Aorta (tissue), 5 donors: ENCODE measurements at regions not wholly inside any gene's neighbourhood (a gene's known extent, or its start where the extent isn't known, plus 50 kb on each side); places are given as distances from the start of the nearest gene placed in this dataset.
A peak's percentile ranks its signal among the peaks of the same experiment; 100 is the strongest.

ENCODE experiments used
- ATAC-seq: fragments of 200-7000 bp; cut with Tn5 transposase; one replicate; pipeline ENCODE4 v1.9.1; 2022; ENCODE audit warnings: moderate library complexity; ENCODE audit not compliant: low FRiP score
- DNase-seq, 2 donors: peaks; one replicate each; pipeline ENCODE4 v3.0.0-alpha.2; 2020
- H3K27ac ChIP-seq, 2 donors: one replicate each; pipeline ENCODE4 v1.5.1; 2013; ENCODE audit warnings: low read length in 2 of 2, mild to moderate bottlenecking in 2 of 2, moderate library complexity in 2 of 2, control low read depth in 1 of 2, inconsistent platforms in 1 of 2, low read depth in 1 of 2
- H3K27me3 ChIP-seq, 2 donors: one replicate each; pipeline ENCODE4 v1.6.1; 2013; ENCODE audit warnings: control low read depth in 1 of 2, low read length in 1 of 2, mild to moderate bottlenecking in 1 of 2, moderate library complexity in 1 of 2; ENCODE audit not compliant: insufficient read depth in 2 of 2, control insufficient read depth in 1 of 2
- H3K36me3 ChIP-seq, 2 donors: one replicate each; pipeline ENCODE4 v1.6.1; 2013; ENCODE audit warnings: control low read depth in 1 of 2, low read length in 1 of 2, mild to moderate bottlenecking in 1 of 2; ENCODE audit not compliant: insufficient read depth in 2 of 2, control insufficient read depth in 1 of 2
- H3K4me1 ChIP-seq, 2 donors: one replicate each; pipeline ENCODE4 v1.6.1; 2013; ENCODE audit warnings: low read length in 2 of 2, control low read depth in 1 of 2, mild to moderate bottlenecking in 1 of 2, moderate library complexity in 1 of 2; ENCODE audit not compliant: insufficient read depth in 2 of 2, control insufficient read depth in 1 of 2
- H3K4me3 ChIP-seq, 2 donors: one replicate each; pipeline ENCODE4 v1.5.1; 2013; ENCODE audit warnings: low read length in 2 of 2, control low read depth in 1 of 2, mild to moderate bottlenecking in 1 of 2
- H3K9me3 ChIP-seq: one replicate; pipeline ENCODE4 v1.6.1; 2013; ENCODE audit warnings: mild to moderate bottlenecking, low read length; ENCODE audit not compliant: control insufficient read depth
- WGBS, 2 donors: extraction: QIAGEN DNeasy Blood & Tissue Kit; methylation state at CpG; one replicate each; pipeline ENCODE4 v1.1.7; 2013; 5-methylcytosine and 5-hydroxymethylcytosine counted together
- intact Hi-C, 2 donors: fragments of 100-400 bp; cut with DNase I; formaldehyde crosslinking; loops; one replicate each; pipeline versions ENCODE4 v1.14.2 to v1.15.0; 2022
- donor health status: healthy with polysubstance abuse.
- donor health status: Bipolar disorder and iron deficiency.
- donor health status: DM: no; HTN: no; CAD: no.
- donor health status: DM: no; HTN: no; CAD: no.
- donor health status: DM: yes; HTN: yes; CAD: no.

- no peak for DNase-seq
- no peaks in the 10 kb centered on the region for H3K36me3 ChIP-seq
- 70 to 72% methylated on average over 5 of the region's 5 CpGs for WGBS, 2 donors
- intact Hi-C loops, result no loop called here
- no peak overlapping the region for H3K27ac ChIP-seq
- ATAC-seq, result no peak
- H3K27me3 ChIP-seq, result no peaks in the 10 kb centered on the region
- no peak overlapping the region for H3K4me3 ChIP-seq
- peaks cover 0 to 3% of the 10 kb centered on the region in 2 donors for H3K4me1 ChIP-seq
- no peaks in the 10 kb centered on the region for H3K9me3 ChIP-seq
These were observed 52.7 kb upstream of the PELI1 start for GRCh38 chr2:64196963-64197362.

- intact Hi-C loops, result no loop called here
These were observed 56.9 kb upstream of the PELI1 start for GRCh38 chr2:64201151-64201550.

GRCh38 chr2:64202206-64202845, 58.1 kb upstream of the PELI1 start:
- peaks cover 0 to 5% of the 10 kb centered on the region in 2 donors for H3K4me1 ChIP-seq
- intact Hi-C loops, result no loop called here
- DNase-seq (no peak), ATAC-seq (no peak)
- H3K27me3 ChIP-seq, result no peaks in the 10 kb centered on the region
- H3K4me3 ChIP-seq, result no peak overlapping the region
- H3K36me3 ChIP-seq, result no peaks in the 10 kb centered on the region
- 38 to 39% methylated on average over 4 of the region's 4 CpGs for WGBS, 2 donors
- peak overlapping the region in 1 of 2 donors; percentile 82 for H3K27ac ChIP-seq
- no peaks in the 10 kb centered on the region for H3K9me3 ChIP-seq

More at GRCh38 chr2:64201151-64201550, 56.9 kb upstream of the PELI1 start:
- WGBS, 2 donors, result 82 to 86% methylated on average over 1 of the region's 1 CpG
- ATAC-seq (no peak), DNase-seq (no peak)
- H3K36me3 ChIP-seq, result no peaks in the 10 kb centered on the region
- no peaks in the 10 kb centered on the region for H3K27me3 ChIP-seq
- H3K4me3 ChIP-seq, result no peak overlapping the region
- H3K4me1 ChIP-seq, result peaks cover 0 to 5% of the 10 kb centered on the region in 2 donors
- H3K27ac ChIP-seq, result no peak overlapping the region
- no peaks in the 10 kb centered on the region for H3K9me3 ChIP-seq

GRCh38 chr2:64203131-64203857, 59.1 kb upstream of the PELI1 start:
- Histone ChIP-seq H3K27ac (no peak overlapping the region), H3K9me3 (no peaks in the 10 kb centered on the region), H3K4me3 (no peak overlapping the region), H3K36me3 (no peaks in the 10 kb centered on the region), H3K4me1 (peaks cover 0 to 5% of the 10 kb centered on the region in 2 donors), H3K27me3 (no peaks in the 10 kb centered on the region)
- intact Hi-C loops, result no loop called here
- DNase-seq, result no peak
- no peak for ATAC-seq
- WGBS, 2 donors, result 28 to 36% methylated on average over 4 of the region's 4 CpGs

- DNase-seq, result peak; percentile 64 to 73
- WGBS, 2 donors, result 16 to 28% methylated on average over 12 of the region's 12 CpGs
- Histone ChIP-seq H3K27ac (peak overlapping the region; percentile 16 to 58), H3K27me3 (no peaks in the 10 kb centered on the region), H3K36me3 (no peaks in the 10 kb centered on the region), H3K4me1 (peaks cover 0 to 5% of the 10 kb centered on the region in 2 donors), H3K4me3 (peak overlapping the region in 1 of 2 donors; percentile 2), H3K9me3 (no peaks in the 10 kb centered on the region)
- intact Hi-C loops, result no loop called here
- peak; percentile 55 for ATAC-seq
These were observed 59.8 kb upstream of the PELI1 start for GRCh38 chr2:64203858-64204632.

GRCh38 chr2:64204703-64205102, 60.5 kb upstream of the PELI1 start:
- DNase-seq, result no peak
- H3K27me3 ChIP-seq, result no peaks in the 10 kb centered on the region
- no peak overlapping the region for H3K4me3 ChIP-seq
- H3K9me3 ChIP-seq, result no peaks in the 10 kb centered on the region
- no peak for ATAC-seq
- peaks cover 0 to 5% of the 10 kb centered on the region in 2 donors for H3K4me1 ChIP-seq
- H3K27ac ChIP-seq, result no peak overlapping the region
- WGBS, 2 donors, result 81 to 86% methylated on average over 6 of the region's 6 CpGs
- intact Hi-C loops, result no loop called here
- H3K36me3 ChIP-seq, result no peaks in the 10 kb centered on the region

- no peak overlapping the region for H3K27ac ChIP-seq
- H3K4me1 ChIP-seq, result peaks cover 0 to 5% of the 10 kb centered on the region in 2 donors
- DNase-seq (no peak), ATAC-seq (no peak)
- intact Hi-C loops, result no loop called here
- H3K9me3 ChIP-seq, result no peaks in the 10 kb centered on the region
- 85 to 87% methylated on average over 2 of the region's 2 CpGs for WGBS, 2 donors
- H3K4me3 ChIP-seq, result no peak overlapping the region
- H3K27me3 ChIP-seq, result no peaks in the 10 kb centered on the region
- H3K36me3 ChIP-seq, result no peaks in the 10 kb centered on the region
These were observed 61.2 kb upstream of the PELI1 start for GRCh38 chr2:64205415-64205814.

GRCh38 chr2:64207573-64207972, 63.4 kb upstream of the PELI1 start:
- intact Hi-C loops, result no loop called here
- WGBS, 2 donors, result 89 to 96% methylated on average over 1 of the region's 1 CpG
- Histone ChIP-seq H3K4me3 (no peak overlapping the region), H3K36me3 (no peaks in the 10 kb centered on the region), H3K9me3 (no peaks in the 10 kb centered on the region), H3K27me3 (no peaks in the 10 kb centered on the region), H3K27ac (no peak overlapping the region), H3K4me1 (peaks cover 0 to 2% of the 10 kb centered on the region in 2 donors)
- DNase-seq (no peak), ATAC-seq (no peak)
